ENCODE measurements at regions not wholly inside any gene's neighbourhood (a gene's known extent, or its start where the extent isn't known, plus 50 kb on each side); places are given as distances from the start of the nearest gene placed in this dataset.

DNA sequence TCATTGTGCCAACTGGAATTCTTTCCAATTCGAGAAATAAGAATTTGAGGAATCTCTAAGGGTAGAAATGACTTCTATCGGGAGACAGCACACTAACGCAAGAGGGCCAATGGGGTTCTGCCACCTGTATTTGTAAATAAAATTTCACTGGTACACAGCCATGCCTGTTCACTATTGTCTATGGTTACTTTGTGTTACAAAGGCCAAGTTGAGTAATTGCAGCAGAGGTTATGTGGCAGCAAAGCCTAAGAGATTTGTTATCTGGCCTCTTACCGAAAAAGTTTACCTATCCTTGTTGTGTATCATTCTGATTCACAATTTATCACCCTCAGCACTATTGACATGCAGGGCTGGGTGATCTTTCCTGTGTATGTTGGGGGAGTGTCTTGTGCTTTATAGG lies 278.0 kb downstream of the KLF5 start:
- TF ChIP-seq, protein P1, sequence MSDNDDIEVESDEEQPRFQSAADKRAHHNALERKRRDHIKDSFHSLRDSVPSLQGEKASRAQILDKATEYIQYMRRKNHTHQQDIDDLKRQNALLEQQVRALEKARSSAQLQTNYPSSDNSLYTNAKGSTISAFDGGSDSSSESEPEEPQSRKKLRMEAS (CRISPR knock-in tag; IDR thresholded peaks at IDR 0.05), result no peak
- TF ChIP-seq, protein P2, sequence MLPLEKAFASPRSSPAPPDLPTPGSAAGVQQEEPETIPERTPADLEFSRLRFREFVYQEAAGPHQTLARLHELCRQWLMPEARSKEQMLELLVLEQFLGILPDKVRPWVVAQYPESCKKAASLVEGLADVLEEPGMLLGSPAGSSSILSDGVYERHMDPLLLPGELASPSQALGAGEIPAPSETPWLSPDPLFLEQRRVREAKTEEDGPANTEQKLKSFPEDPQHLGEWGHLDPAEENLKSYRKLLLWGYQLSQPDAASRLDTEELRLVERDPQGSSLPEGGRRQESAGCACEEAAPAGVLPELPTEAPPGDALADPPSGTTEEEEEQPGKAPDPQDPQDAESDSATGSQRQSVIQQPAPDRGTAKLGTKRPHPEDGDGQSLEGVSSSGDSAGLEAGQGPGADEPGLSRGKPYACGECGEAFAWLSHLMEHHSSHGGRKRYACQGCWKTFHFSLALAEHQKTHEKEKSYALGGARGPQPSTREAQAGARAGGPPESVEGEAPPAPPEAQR (CRISPR knock-in tag; IDR thresholded peaks at IDR 0.05), result no peak
- TF ChIP-seq, protein P3, sequence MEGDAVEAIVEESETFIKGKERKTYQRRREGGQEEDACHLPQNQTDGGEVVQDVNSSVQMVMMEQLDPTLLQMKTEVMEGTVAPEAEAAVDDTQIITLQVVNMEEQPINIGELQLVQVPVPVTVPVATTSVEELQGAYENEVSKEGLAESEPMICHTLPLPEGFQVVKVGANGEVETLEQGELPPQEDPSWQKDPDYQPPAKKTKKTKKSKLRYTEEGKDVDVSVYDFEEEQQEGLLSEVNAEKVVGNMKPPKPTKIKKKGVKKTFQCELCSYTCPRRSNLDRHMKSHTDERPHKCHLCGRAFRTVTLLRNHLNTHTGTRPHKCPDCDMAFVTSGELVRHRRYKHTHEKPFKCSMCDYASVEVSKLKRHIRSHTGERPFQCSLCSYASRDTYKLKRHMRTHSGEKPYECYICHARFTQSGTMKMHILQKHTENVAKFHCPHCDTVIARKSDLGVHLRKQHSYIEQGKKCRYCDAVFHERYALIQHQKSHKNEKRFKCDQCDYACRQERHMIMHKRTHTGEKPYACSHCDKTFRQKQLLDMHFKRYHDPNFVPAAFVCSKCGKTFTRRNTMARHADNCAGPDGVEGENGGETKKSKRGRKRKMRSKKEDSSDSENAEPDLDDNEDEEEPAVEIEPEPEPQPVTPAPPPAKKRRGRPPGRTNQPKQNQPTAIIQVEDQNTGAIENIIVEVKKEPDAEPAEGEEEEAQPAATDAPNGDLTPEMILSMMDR (IDR thresholded peaks at IDR 0.05), result no peak
- TF ChIP-seq, protein P4, sequence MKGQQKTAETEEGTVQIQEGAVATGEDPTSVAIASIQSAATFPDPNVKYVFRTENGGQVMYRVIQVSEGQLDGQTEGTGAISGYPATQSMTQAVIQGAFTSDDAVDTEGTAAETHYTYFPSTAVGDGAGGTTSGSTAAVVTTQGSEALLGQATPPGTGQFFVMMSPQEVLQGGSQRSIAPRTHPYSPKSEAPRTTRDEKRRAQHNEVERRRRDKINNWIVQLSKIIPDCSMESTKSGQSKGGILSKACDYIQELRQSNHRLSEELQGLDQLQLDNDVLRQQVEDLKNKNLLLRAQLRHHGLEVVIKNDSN (CRISPR knock-in tag; IDR thresholded peaks at IDR 0.05), result no peak
- no peak for TF ChIP-seq JUN (CRISPR knock-in tag; IDR thresholded peaks at IDR 0.05)

Measured in WTC11 (cell line).